ENCODE measurements at regions not wholly inside any gene's neighbourhood (a gene's known extent, or its start where the extent isn't known, plus 50 kb on each side); places are given as distances from the start of the nearest gene placed in this dataset.
"Not testable (repeated sequence)": the region's sequence is repeated elsewhere in the genome, so short reads cannot be mapped to it uniquely, and the experiment has no call there.

- H3K79me1 ChIP-seq (ENCODE audit: low read depth, low read length); H3K4ac ChIP-seq (replicated peaks; ENCODE audit: insufficient read length, low read depth, low read length); H4K91ac ChIP-seq (replicated peaks; ENCODE audit: insufficient read length, low read length); H3K4me1 ChIP-seq (replicated peaks in 1 of 4; ENCODE audit: control insufficient read depth in 3 of 4, insufficient read depth in 4 of 4, low read length in 3 of 4); H2BK12ac ChIP-seq (ENCODE audit: low read depth, low read length); H4K20me1 ChIP-seq (replicated peaks in 1 of 2; ENCODE audit: control insufficient read depth in 1 of 2, insufficient read depth in 2 of 2, low read length in 2 of 2); H3K4me2 ChIP-seq (ENCODE audit: insufficient read depth in 1 of 2, low read depth in 2 of 2, low read length in 2 of 2); DNase-seq (ENCODE audit: low read depth in 1 of 2, low spot score in 2 of 2); H3K79me2 ChIP-seq (ENCODE audit: control insufficient read depth in 1 of 2, insufficient read depth in 2 of 2, low read length in 2 of 2); H3K36me3 ChIP-seq (ENCODE audit: control insufficient read depth in 2 of 4, insufficient read depth in 4 of 4, low read length in 3 of 4); CTCF ChIA-PET (ENCODE audit: partially characterized antibody); H3K27ac ChIP-seq (ENCODE audit: low read depth, low read length); POLR2A ChIA-PET (ENCODE audit: partially characterized antibody); H2AFZ ChIP-seq (ENCODE audit: low read length); H3K9ac ChIP-seq (replicated peaks in 1 of 4; ENCODE audit: extremely low read depth in 1 of 4, low read depth in 3 of 4, low read length in 3 of 4); H2BK120ac ChIP-seq (replicated peaks; ENCODE audit: low read depth, low read length); H2BK20ac ChIP-seq (ENCODE audit: low read length); H3K18ac ChIP-seq (ENCODE audit: extremely low read depth, low read length); FAIRE-seq; H4K5ac ChIP-seq (ENCODE audit: insufficient read length, low read depth, low read length); H3K23ac ChIP-seq (ENCODE audit: insufficient read length); H2AK5ac ChIP-seq (ENCODE audit: low read depth, low read length); H4K8ac ChIP-seq (ENCODE audit: extremely low read depth, insufficient read depth, low read length); H2BK15ac ChIP-seq (ENCODE audit: low read length); H3K27me3 ChIP-seq (replicated peaks in 1 of 4; ENCODE audit: control insufficient read depth in 3 of 4, extremely low read depth in 1 of 4, insufficient read depth in 3 of 4, low read length in 3 of 4); H2BK5ac ChIP-seq (ENCODE audit: low read depth, low read length); H3K23me2 ChIP-seq (ENCODE audit: low read depth, low read length); H3K56ac ChIP-seq (replicated peaks; ENCODE audit: insufficient read length, low read depth, low read length); H3K14ac ChIP-seq (ENCODE audit: insufficient read length): not testable (repeated sequence)
- Histone ChIP-seq H3K9me3 (ENCODE audit: insufficient read depth in 2 of 2, low read depth in 1 of 2, low read length in 1 of 2) (peaks cover 56 to 70% of the 10 kb centered on the region in 2 experiments), H3K4me3 (ENCODE audit: extremely low read depth in 1 of 4, insufficient read depth in 2 of 4, low read depth in 3 of 4, low read length in 4 of 4) (0 out of 8 replicates have a peak overlapping the region, but pooled peaks of 1 of the 4 experiments have one; percentile 2)
These were observed 88.9 kb upstream of the TPTE start for GRCh38 chr21:10432456-10432855.

- H2AK5ac ChIP-seq (ENCODE audit: low read depth, low read length); POLR2A ChIA-PET (ENCODE audit: partially characterized antibody); H2BK15ac ChIP-seq (ENCODE audit: low read length); H4K91ac ChIP-seq (replicated peaks; ENCODE audit: insufficient read length, low read length); H3K18ac ChIP-seq (ENCODE audit: extremely low read depth, low read length); H4K20me1 ChIP-seq (replicated peaks in 1 of 2; ENCODE audit: control insufficient read depth in 1 of 2, insufficient read depth in 2 of 2, low read length in 2 of 2); H3K36me3 ChIP-seq (ENCODE audit: control insufficient read depth in 2 of 4, insufficient read depth in 4 of 4, low read length in 3 of 4); H2BK120ac ChIP-seq (replicated peaks; ENCODE audit: low read depth, low read length); H2BK5ac ChIP-seq (ENCODE audit: low read depth, low read length); FAIRE-seq; H3K27ac ChIP-seq (ENCODE audit: low read depth, low read length); H3K9ac ChIP-seq (replicated peaks in 1 of 4; ENCODE audit: extremely low read depth in 1 of 4, low read depth in 3 of 4, low read length in 3 of 4); H3K27me3 ChIP-seq (replicated peaks in 1 of 4; ENCODE audit: control insufficient read depth in 3 of 4, extremely low read depth in 1 of 4, insufficient read depth in 3 of 4, low read length in 3 of 4); H4K8ac ChIP-seq (ENCODE audit: extremely low read depth, insufficient read depth, low read length); H3K4me3 ChIP-seq (ENCODE audit: extremely low read depth in 1 of 4, insufficient read depth in 2 of 4, low read depth in 3 of 4, low read length in 4 of 4); H2AFZ ChIP-seq (ENCODE audit: low read length); H3K4me2 ChIP-seq (ENCODE audit: insufficient read depth in 1 of 2, low read depth in 2 of 2, low read length in 2 of 2); H3K4ac ChIP-seq (replicated peaks; ENCODE audit: insufficient read length, low read depth, low read length); H4K5ac ChIP-seq (ENCODE audit: insufficient read length, low read depth, low read length); H3K4me1 ChIP-seq (replicated peaks in 1 of 4; ENCODE audit: control insufficient read depth in 3 of 4, insufficient read depth in 4 of 4, low read length in 3 of 4); H3K79me1 ChIP-seq (ENCODE audit: low read depth, low read length); H3K23me2 ChIP-seq (ENCODE audit: low read depth, low read length); H3K14ac ChIP-seq (ENCODE audit: insufficient read length); H2BK20ac ChIP-seq (ENCODE audit: low read length); H3K56ac ChIP-seq (replicated peaks; ENCODE audit: insufficient read length, low read depth, low read length); H2BK12ac ChIP-seq (ENCODE audit: low read depth, low read length); H3K79me2 ChIP-seq (ENCODE audit: control insufficient read depth in 1 of 2, insufficient read depth in 2 of 2, low read length in 2 of 2); H3K23ac ChIP-seq (ENCODE audit: insufficient read length); DNase-seq (ENCODE audit: low read depth in 1 of 2, low spot score in 2 of 2); CTCF ChIA-PET (ENCODE audit: partially characterized antibody): not testable (repeated sequence)
- H3K9me3 ChIP-seq (ENCODE audit: insufficient read depth in 2 of 2, low read depth in 1 of 2, low read length in 1 of 2), result peaks cover 38 to 48% of the 10 kb centered on the region in 2 experiments
- WGBS, 2 experiments (ENCODE audit: extremely low coverage in 1 of 2, insufficient coverage in 1 of 2, insufficient read length in 1 of 2, insufficient replicate concordance in 2 of 2, low coverage in 1 of 2, low lambda C conversion rate in 2 of 2, missing lambda C conversion rate in 1 of 2), result 62% methylated on average over 4 of the region's 4 CpGs; no CpG with 5 or more reads in 1 of the 2 experiments
These were observed 83.4 kb upstream of the TPTE start for GRCh38 chr21:10437977-10438376.

Data from H1 (cell line).